PC-9 (cell line): ENCODE measurements at regions not wholly inside any gene's neighbourhood (a gene's known extent, or its start where the extent isn't known, plus 50 kb on each side); places are given as distances from the start of the nearest gene placed in this dataset.
A peak's percentile ranks its signal among the peaks of the same experiment; 100 is the strongest.

Experiments used
- BruUV-seq: library from RNA; stranded (reverse); fragments of 400-500 nt; replicated peaks from 2 replicates; lab custom pipeline; 2021; lab: Mats Ljungman, UMichigan
- CTCF ChIA-PET: fragments of 300-600 bp; sonication (Branson Sonifier 250); formaldehyde crosslinking; loops from one replicate; lab custom pipeline; 2022; ENCODE audit warnings: antibody characterized with exemption; lab: Charles Lee
- POLR2A ChIA-PET: fragments of 300-600 bp; sonication (Branson Sonifier 250); formaldehyde crosslinking; loops from one replicate; lab custom pipeline; 2022; ENCODE audit warnings: antibody characterized with exemption; ENCODE audit not compliant: unreplicated experiment; lab: Charles Lee
- DNase-seq, 2 experiments: peaks; one replicate each; pipeline versions ENCODE4 v3.0.0 to v3.0.0-alpha.2; 2015 to 2022; ENCODE audit warnings: mixed read lengths in 1 of 2
- H2AFZ ChIP-seq: fragments of 200-600 bp; sonication (generic); 2 replicates; pipeline ENCODE4 v1.8.1; 2017; ENCODE audit warnings: antibody characterized with exemption
- H3F3A ChIP-seq: fragments of 200-600 bp; sonication (generic); 2 replicates; pipeline ENCODE4 v1.8.1; 2017; ENCODE audit warnings: antibody characterized with exemption, mild to moderate bottlenecking, low read depth; ENCODE audit not compliant: insufficient read depth
- H3K27ac ChIP-seq: fragments of 200-600 bp; sonication (generic); 2 replicates; pipeline ENCODE4 v1.6.1; 2016; ENCODE audit warnings: mixed run types
- H3K27me3 ChIP-seq: fragments of 200-600 bp; sonication (generic); 2 replicates; pipeline ENCODE4 v1.6.1; 2016; ENCODE audit warnings: low read depth, mixed run types; ENCODE audit not compliant: insufficient read depth
- H3K36me3 ChIP-seq: fragments of 200-600 bp; sonication (generic); 2 replicates; pipeline ENCODE4 v1.6.1; 2016; ENCODE audit warnings: low read depth, mixed run types
- H3K4me1 ChIP-seq: fragments of 200-600 bp; sonication (generic); replicated peaks from 2 replicates; pipeline ENCODE4 v1.6.1; 2016; ENCODE audit warnings: mixed run types; ENCODE audit not compliant: insufficient read depth
- H3K4me2 ChIP-seq: fragments of 200-600 bp; sonication (generic); 2 replicates; pipeline ENCODE4 v1.6.1; 2017; ENCODE audit warnings: mixed run types
- H3K4me3 ChIP-seq: fragments of 200-600 bp; sonication (generic); 2 replicates; pipeline ENCODE4 v1.6.1; 2016; ENCODE audit warnings: mixed run types
- H3K79me2 ChIP-seq: fragments of 200-600 bp; sonication (generic); 2 replicates; pipeline ENCODE4 v1.6.1; 2017; ENCODE audit warnings: low read depth, mixed run types
- H3K9me2 ChIP-seq: fragments of 200-600 bp; sonication (generic); 2 replicates; pipeline ENCODE4 v1.8.1; 2017; ENCODE audit warnings: mild to moderate bottlenecking; ENCODE audit not compliant: insufficient read depth
- H3K9me3 ChIP-seq: fragments of 200-600 bp; sonication (generic); 2 replicates; pipeline ENCODE4 v1.8.1; 2016; ENCODE audit warnings: low read depth; ENCODE audit not compliant: insufficient read depth
- H4K20me1 ChIP-seq: fragments of 200-600 bp; sonication (generic); 2 replicates; pipeline ENCODE4 v1.8.1; 2017; ENCODE audit not compliant: insufficient read depth
- EZH2 ChIP-seq: fragments of 200-600 bp; sonication (generic); IDR thresholded peaks from 2 replicates; pipeline ENCODE4 v1.8.0; 2017; ENCODE audit warnings: antibody characterized with exemption, low read depth
- intact Hi-C: fragments of 100-400 bp; cut with micrococcal nuclease; formaldehyde crosslinking; loops from one replicate; pipeline ENCODE4 v1.10.0; 2022; ENCODE audit not compliant: unreplicated experiment
- TF ChIP-seq, protein P1 (sequence below): fragments of 200-600 bp; sonication (generic); conservative IDR thresholded peaks from 2 replicates; pipeline ENCODE4 v1.6.1; 2017; ENCODE audit warnings: mixed run types, antibody characterized with exemption, mild to moderate bottlenecking, moderate library complexity

DNA sequence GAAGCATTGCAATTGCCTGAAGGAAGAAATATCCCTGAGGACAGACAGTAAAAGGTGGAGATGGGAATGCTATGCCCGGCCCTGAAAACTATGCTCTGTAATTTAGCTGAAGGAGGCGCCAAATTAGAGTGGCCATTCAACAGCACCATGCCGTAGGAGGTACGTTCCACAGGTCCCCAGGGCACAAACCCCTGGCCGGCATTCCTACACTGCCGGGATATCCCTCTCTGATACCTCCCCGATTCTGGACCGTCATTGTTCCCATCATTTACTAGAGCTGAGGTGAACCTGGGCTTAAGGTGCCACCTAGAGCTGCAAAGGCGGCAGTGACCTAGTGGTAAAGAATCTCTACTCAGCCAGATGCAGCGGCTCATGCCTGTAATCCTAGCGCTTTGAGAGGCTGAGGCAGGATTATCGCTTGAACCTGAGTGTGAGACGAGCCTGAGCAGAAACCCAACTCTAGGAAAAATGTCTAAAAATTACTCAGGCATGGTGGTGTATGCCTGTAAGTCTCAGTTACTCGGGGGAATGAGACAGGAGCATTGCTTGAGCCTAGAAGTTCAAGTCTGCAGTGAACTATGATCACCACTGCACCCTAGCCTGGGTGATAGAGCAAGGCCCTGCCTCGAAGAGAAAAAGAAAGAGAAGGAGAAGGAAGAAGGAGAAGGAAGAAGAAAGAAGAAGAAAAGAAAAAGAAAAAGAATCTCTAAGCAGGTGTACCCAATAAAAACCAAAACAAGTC, 53.0 kb upstream of the TNKS2 start:
- Histone ChIP-seq H3K4me1 (no peaks in the 10 kb centered on the region), H3K9me2 (no peaks in the 10 kb centered on the region), H4K20me1 (no peaks in the 10 kb centered on the region), H3K36me3 (no peaks in the 10 kb centered on the region), H3K4me3 (no peak overlapping the region), H3K4me2 (no peak overlapping the region), H3K9me3 (no peaks in the 10 kb centered on the region), H3K79me2 (no peaks in the 10 kb centered on the region), H3K27ac (no peak overlapping the region), H3K27me3 (no peaks in the 10 kb centered on the region), H3F3A (no peaks in the 10 kb centered on the region), H2AFZ (no peak overlapping the region)
- DNase-seq, result peak in 1 of 2 experiments; percentile 23
- no TSS peak for BruUV-seq
- ChIA-PET CTCF (no interaction called here), POLR2A (no interaction called here)
- intact Hi-C loops, result loop anchor here (10.0 kb wide), 2 partner anchors 110 to 250 kb away; partner anchors contain the start of gene PPP1R3C
- TF ChIP-seq, protein P1, sequence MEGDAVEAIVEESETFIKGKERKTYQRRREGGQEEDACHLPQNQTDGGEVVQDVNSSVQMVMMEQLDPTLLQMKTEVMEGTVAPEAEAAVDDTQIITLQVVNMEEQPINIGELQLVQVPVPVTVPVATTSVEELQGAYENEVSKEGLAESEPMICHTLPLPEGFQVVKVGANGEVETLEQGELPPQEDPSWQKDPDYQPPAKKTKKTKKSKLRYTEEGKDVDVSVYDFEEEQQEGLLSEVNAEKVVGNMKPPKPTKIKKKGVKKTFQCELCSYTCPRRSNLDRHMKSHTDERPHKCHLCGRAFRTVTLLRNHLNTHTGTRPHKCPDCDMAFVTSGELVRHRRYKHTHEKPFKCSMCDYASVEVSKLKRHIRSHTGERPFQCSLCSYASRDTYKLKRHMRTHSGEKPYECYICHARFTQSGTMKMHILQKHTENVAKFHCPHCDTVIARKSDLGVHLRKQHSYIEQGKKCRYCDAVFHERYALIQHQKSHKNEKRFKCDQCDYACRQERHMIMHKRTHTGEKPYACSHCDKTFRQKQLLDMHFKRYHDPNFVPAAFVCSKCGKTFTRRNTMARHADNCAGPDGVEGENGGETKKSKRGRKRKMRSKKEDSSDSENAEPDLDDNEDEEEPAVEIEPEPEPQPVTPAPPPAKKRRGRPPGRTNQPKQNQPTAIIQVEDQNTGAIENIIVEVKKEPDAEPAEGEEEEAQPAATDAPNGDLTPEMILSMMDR, result no peak
- TF ChIP-seq EZH2, result no peak

DNA sequence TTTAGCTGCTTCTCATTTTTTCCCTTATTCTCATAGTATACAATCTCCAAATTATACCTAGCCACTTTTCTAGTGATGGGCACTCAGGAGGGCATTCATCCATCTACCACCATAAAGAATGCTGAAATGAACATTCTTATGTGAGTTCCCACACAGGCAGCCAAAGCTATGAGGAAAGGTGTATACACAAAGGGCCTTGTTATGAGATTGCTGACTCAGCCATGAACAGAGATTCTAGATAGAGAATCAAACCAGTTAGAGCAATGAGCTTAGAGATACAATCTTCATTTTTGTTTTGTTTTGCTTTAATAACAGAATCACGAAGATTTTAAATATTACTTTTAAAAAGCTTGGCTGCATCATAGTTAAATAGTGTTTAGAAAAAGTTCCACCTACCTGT, 54.8 kb upstream of the TNKS2 start:
- CTCF ChIA-PET, result no interaction called here
- TF ChIP-seq, protein P1, result no peak
- TF ChIP-seq EZH2, result no peak
- Histone ChIP-seq H3K36me3 (no peaks in the 10 kb centered on the region), H3K4me2 (no peak overlapping the region), H3K9me3 (no peaks in the 10 kb centered on the region), H3K9me2 (no peaks in the 10 kb centered on the region), H3K4me3 (no peak overlapping the region), H2AFZ (no peak overlapping the region), H4K20me1 (no peaks in the 10 kb centered on the region), H3K79me2 (no peaks in the 10 kb centered on the region), H3F3A (no peaks in the 10 kb centered on the region), H3K27me3 (no peaks in the 10 kb centered on the region), H3K27ac (no peak overlapping the region), H3K4me1 (no peaks in the 10 kb centered on the region)
- no TSS peak for BruUV-seq
- no peak for DNase-seq
- POLR2A ChIA-PET, result interaction anchor here (0.7 kb wide), 1 partner anchor 708 kb away, joined by 3 read pairs; no protein-coding TSS in a partner anchor
- intact Hi-C loops, result loop anchor here (10.0 kb wide), 2 partner anchors 109 to 249 kb away; partner anchors contain the start of gene PPP1R3C

DNA sequence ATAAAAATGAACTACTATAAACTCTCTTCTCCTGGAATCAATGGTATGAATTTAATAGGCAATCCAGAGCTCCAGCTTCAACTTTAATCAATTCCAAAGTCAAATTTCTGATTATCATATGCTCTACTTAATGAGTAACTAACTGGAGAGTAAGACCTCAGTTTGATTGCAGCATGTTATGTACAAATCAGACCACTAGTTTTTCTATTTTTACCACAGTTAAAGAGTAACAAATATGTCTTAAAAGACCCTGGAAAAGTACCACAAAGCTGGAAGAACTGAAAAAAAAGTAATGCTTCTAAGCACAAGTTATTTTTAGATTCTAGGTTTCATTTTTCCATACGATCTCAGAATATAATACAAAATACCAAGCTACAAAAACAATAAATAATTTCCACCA, 56.0 kb upstream of the TNKS2 start:
- H4K20me1 ChIP-seq, result no peaks in the 10 kb centered on the region
- BruUV-seq, result no TSS peak
- TF ChIP-seq EZH2, result no peak
- TF ChIP-seq, protein P1, result no peak

More for the DNA sequence above, 56.0 kb upstream of the TNKS2 start:
- H3K27ac ChIP-seq, result no peak overlapping the region
- POLR2A ChIA-PET, result interaction anchor here (0.6 kb wide), 1 partner anchor 609 kb away, joined by 5 read pairs; no protein-coding TSS in a partner anchor
- no peaks in the 10 kb centered on the region for H3K9me2 ChIP-seq
- intact Hi-C loops, result loop anchor here (10.0 kb wide), 2 partner anchors 107 to 247 kb away; partner anchors contain the start of gene PPP1R3C
- H3K36me3 ChIP-seq, result no peaks in the 10 kb centered on the region
- no peaks in the 10 kb centered on the region for H3K79me2 ChIP-seq
- no peak for DNase-seq
- H3K4me3 ChIP-seq, result no peak overlapping the region
- H3K27me3 ChIP-seq, result 0 out of 2 replicates have a peak, but pooled peaks cover 7% of the 10 kb centered on the region
- no peak overlapping the region for H3K4me2 ChIP-seq
- no peak overlapping the region for H2AFZ ChIP-seq
- no peaks in the 10 kb centered on the region for H3K9me3 ChIP-seq
- CTCF ChIA-PET, result no interaction called here
- no peaks in the 10 kb centered on the region for H3K4me1 ChIP-seq
- no peaks in the 10 kb centered on the region for H3F3A ChIP-seq
